Neural cell (in vitro differentiated cells): ENCODE measurements at regions not wholly inside any gene's neighbourhood (a gene's known extent, or its start where the extent isn't known, plus 50 kb on each side); places are given as distances from the start of the nearest gene placed in this dataset.

Experiments
- EZH2 ChIP-seq: fragments of 200-600, 300-800 bp; shearing (Covaris generic), sonication (generic); IDR thresholded peaks from 2 replicates; pipeline ENCODE4 v1.6.1; 2014; ENCODE audit warnings: antibody characterized with exemption, low read length, borderline replicate concordance, mild to moderate bottlenecking; ENCODE audit not compliant: insufficient read depth, poor library complexity, severe bottlenecking
- TF ChIP-seq, protein P1 (sequence below): fragments of 450-650 bp; IDR thresholded peaks from 2 replicates; pipeline ENCODE4 v1.5.1; 2014; ENCODE audit warnings: antibody characterized with exemption, mild to moderate bottlenecking, moderate library complexity; ENCODE audit not compliant: poor library complexity, severe bottlenecking

DNA sequence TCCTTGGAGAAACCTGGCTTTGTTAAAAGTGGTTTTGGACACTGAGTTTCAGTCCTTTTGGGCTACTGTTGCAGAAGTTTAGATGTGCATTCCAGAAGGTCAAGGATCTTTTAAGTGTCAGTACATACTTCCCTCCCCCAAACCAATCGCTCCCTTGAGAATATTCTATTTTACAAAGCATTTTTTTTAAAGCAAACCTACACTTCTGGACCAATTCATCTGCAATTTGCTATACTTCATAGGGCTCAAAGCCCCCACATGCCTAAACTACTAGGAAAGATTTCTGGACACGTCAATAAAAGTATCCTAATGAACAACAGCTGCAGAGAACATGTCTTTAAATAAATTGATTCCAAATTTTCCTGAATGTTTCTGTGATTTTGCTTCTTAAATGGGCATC lies 157.6 kb downstream of the RDH14 start:
- no peak for TF ChIP-seq EZH2
- TF ChIP-seq, protein P1, sequence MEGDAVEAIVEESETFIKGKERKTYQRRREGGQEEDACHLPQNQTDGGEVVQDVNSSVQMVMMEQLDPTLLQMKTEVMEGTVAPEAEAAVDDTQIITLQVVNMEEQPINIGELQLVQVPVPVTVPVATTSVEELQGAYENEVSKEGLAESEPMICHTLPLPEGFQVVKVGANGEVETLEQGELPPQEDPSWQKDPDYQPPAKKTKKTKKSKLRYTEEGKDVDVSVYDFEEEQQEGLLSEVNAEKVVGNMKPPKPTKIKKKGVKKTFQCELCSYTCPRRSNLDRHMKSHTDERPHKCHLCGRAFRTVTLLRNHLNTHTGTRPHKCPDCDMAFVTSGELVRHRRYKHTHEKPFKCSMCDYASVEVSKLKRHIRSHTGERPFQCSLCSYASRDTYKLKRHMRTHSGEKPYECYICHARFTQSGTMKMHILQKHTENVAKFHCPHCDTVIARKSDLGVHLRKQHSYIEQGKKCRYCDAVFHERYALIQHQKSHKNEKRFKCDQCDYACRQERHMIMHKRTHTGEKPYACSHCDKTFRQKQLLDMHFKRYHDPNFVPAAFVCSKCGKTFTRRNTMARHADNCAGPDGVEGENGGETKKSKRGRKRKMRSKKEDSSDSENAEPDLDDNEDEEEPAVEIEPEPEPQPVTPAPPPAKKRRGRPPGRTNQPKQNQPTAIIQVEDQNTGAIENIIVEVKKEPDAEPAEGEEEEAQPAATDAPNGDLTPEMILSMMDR = no peak
